HG03039 (cell line): ENCODE measurements at regions not wholly inside any gene's neighbourhood (a gene's known extent, or its start where the extent isn't known, plus 50 kb on each side); places are given as distances from the start of the nearest gene placed in this dataset.
A peak's percentile ranks its signal among the peaks of the same experiment; 100 is the strongest.

ENCODE experiments used
- ATAC-seq: cut with Tn5 transposase; IDR thresholded peaks from one replicate; pipeline ENCODE4 v1.9.1; 2021; ENCODE audit warnings: mild to moderate bottlenecking, moderate library complexity; ENCODE audit not compliant: unreplicated experiment

GRCh38 chr14:106842687-106843086, 1316.3 kb downstream of the TMEM121 start:
- ATAC-seq, result no peak

GRCh38 chr14:106843386-106843785, 1317.0 kb downstream of the TMEM121 start:
- no peak for ATAC-seq

- no peak for ATAC-seq
Observed at GRCh38 chr14:106843951-106844483, 1317.6 kb downstream of the TMEM121 start.

GRCh38 chr14:106844608-106845285, 1318.4 kb downstream of the TMEM121 start:
- no peak for ATAC-seq

GRCh38 chr14:106845286-106846087, 1319.1 kb downstream of the TMEM121 start:
- no peak for ATAC-seq

GRCh38 chr14:106846218-106846617, 1319.8 kb downstream of the TMEM121 start:
- ATAC-seq, result no peak

GRCh38 chr14:106848330-106849121, 1322.1 kb downstream of the TMEM121 start:
- ATAC-seq, result no peak

- peak; percentile 53 for ATAC-seq
Observed at GRCh38 chr14:106850913-106851825, 1324.8 kb downstream of the TMEM121 start.

GRCh38 chr14:106872611-106873446, 1346.4 kb downstream of the TMEM121 start:
- no peak for ATAC-seq

- ATAC-seq, result no peak
Observed at GRCh38 chr14:106874350-106874749, 1348.0 kb downstream of the TMEM121 start.

GRCh38 chr14:106875503-106875902, 1349.1 kb downstream of the TMEM121 start:
- no peak for ATAC-seq

GRCh38 chr14:106876711-106877110, 1350.3 kb downstream of the TMEM121 start:
- no peak for ATAC-seq

GRCh38 chr14:106877517-106877916, 1351.1 kb downstream of the TMEM121 start:
- ATAC-seq, result no peak

- no peak for ATAC-seq
Observed at GRCh38 chr14:106879241-106879640, 1352.9 kb downstream of the TMEM121 start.

- no peak for ATAC-seq
Observed at GRCh38 chr14:106883218-106883692, 1356.9 kb downstream of the TMEM121 start.
